ENCODE measurements at regions not wholly inside any gene's neighbourhood (a gene's known extent, or its start where the extent isn't known, plus 50 kb on each side); places are given as distances from the start of the nearest gene placed in this dataset.
A peak's percentile ranks its signal among the peaks of the same experiment; 100 is the strongest.
"Not testable (repeated sequence)": the region's sequence is repeated elsewhere in the genome, so short reads cannot be mapped to it uniquely, and the experiment has no call there.

DNA sequence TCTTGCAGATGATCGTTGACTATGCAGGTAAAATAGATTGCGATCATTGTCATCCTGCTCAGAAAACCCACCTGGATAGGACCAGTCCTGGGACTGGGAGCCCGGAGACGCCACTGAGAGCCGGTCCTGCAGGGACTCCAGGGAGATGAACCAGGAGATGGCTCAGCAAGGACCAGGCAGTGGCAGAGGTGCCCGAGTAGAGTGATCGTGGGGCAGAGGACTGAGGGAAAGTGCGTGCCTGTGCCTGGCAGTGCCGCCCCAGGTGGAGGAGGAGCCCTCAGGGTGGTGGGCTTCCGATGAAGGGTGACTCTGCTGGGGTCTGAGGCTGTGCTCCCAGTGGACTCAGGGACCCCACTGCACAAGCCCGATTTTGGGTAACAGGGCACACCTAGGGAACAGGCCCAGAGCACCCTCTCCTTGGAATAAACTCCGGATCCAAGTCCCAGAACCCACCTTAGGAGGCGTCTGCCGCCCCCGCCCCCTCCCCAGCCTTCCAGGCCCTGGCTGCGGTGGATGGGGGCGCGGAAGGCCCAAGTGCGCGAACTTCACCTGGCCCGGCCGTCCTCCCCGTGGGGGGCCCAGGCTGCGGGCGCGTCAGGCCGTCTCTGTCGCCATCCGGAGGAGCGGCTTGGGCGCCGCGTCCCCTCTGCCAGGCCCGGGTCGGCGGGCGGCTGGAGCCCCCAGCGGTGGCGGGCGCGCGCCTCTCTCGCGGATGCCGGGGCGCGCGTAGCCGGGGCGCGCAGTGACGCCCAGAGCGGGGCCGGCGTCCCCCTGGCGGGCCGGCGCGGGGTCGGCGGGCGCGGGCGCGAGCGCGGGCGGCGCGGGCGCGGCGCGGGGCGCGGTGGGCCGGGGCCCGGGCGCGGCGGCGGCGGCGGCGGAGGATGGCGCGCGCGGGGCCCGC is 1338.8 kb downstream of the BRD1 start:
- DNase-seq, result peak in 5 of 10 donors; percentile 29 to 85 (median 82)
- intact Hi-C loops (cut with DNase I), result no loop called here

DNA sequence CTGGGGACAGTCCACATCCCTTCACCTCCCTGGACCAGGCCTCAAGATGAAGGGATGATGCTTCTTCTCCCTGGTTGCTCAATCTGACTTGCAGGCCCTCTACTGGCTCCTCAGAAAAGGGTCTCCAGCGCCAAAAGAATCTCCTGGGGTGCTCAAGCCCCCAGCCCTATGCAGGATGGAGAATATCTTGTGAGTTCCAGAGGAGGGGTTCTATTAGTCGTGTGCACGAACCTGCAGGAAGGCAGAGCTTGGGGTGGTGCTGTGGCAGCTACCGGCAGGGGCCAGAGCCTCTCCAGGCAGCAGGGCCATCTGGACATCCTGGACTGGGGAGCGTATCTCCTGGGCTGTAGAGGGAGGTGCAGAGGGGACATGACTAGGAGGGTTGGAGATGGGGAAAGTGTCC is 1339.5 kb downstream of the BRD1 start:
- intact Hi-C loops (cut with DNase I), result no loop called here
- DNase-seq, result peak in 4 of 10 donors; percentile 22 to 78 (median 66)

DNA sequence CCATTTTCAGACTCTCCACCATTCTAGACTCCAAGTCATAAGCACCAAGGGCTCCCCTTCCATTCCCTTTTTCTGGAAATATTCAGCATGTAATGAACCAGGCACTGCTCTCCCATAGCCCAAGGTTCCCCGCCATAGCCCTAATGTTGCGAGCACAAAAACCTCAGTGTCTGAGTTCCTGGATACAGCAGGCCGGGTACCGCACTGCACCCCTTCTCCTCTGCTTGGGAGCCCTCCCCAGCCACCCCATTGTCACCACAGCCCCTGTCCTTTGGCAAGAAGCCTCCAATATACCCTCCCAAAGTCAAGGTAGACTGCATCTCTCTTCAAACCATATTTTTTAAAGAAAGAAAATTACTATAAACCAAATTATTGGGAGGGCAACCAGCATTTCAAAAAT is 1341.1 kb downstream of the BRD1 start:
- peak in 2 of 10 donors; percentile 6 to 44 for DNase-seq
- intact Hi-C loops (cut with DNase I), result no loop called here

DNA sequence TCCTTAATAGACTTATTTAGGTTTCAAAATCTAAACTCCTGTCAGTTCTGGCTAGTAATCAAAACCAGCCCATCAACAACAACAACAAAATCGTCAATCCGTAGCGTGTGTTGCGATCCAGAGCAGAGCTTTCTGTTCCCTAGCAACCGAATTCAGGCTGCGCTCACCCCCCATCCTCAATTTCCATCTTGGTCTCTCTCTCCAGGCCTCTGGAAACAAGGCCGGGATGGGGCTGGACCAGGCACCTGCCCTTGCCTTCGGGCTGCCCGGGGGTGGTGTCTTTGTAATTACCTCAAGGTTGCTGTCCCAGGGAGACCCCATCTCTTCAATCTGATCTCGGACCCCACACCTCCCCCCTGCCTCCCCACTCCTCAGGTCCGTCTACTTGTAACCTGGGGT is 1341.5 kb downstream of the BRD1 start:
- DNase-seq, result peak in 3 of 10 donors; percentile 20 to 67 (median 52)
- intact Hi-C loops (cut with DNase I), result no loop called here

DNA sequence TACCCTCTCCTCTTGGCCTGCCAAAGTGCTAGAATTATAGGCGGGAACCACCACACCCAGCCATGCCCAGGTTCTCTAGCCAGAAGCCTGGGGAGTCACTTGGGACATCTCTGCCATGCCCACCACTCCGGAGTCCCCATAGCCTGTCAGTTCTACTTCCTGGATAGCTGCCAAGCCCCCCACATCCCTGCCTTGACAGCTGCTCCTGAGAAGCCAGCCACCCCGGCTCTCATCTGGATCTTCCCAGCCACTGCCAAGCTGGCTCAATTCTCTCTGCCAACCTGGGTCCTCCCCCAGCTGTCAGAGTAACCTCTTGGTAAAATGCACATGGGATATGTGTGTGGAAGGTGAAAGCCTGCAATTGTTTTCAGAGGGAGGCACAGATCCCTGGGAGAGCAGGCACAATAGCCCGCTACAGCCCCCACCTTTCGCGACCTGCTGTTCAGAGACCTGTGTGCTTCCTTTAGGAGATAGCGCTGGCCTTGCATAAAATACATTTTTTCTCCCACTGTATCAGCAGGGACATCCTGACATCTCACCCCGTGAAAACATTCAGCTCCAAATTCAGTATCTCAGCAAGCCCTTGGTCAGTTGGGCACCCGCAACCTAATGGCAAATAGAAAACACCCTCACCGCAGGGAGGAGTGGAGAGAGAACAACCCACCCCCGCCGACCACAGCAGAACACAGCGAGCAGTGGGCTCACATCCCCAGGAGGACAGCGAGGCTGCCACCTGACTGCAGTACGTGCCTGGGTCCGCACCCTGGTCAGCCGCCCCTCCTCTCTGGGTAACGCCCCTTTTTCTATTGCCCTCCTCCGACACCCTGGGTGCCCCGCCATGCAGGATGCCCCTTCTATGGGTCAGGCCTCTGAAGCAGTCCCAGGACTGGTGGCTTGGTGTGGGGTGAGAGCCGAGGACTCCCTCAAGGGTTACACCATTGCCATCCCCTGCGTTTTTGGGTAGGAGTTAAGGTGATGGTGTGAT is 1342.2 kb downstream of the BRD1 start:
- intact Hi-C loops (cut with DNase I), result no loop called here
- DNase-seq, result peak in 4 of 10 donors; percentile 28 to 66 (median 56)

DNA sequence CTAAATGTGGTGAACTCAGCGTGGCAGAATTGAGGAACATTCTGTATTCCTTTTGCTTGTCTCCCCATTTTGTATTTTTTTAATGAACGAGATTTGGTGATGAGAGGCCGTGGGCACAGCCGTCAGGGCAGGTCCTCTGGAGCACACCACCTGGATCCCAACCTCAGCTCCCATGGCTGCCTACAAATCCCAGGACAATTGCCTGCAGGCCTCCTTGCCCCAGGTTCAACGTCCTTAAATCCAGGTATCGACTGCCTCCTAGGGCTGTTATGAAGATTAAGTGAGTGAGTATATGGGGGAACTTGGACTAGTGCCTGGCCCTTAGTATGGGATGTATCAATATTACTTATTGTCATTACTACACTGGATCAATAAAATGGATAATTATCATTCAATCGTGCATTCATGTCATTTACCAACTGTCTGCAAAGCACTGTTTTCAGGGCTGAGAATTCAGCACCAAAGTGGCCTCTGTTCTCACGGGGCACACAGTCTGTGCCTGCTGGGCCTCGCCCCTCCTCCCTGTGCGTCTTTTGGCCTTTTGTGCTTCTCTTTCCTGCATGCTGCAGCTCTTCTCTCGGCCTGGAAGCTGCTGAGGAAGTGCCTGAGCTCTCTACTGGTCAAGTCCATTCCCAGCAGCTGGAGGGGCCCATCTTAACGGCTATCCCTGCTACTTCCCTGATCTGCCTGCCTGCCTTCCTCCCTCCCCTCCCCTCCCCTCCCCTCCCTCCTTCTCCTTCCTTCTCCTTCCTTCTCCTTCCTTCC is 1343.7 kb downstream of the BRD1 start:
- intact Hi-C loops (cut with DNase I), result no loop called here
- peak in 2 of 10 donors; percentile 29 to 69 for DNase-seq

DNA sequence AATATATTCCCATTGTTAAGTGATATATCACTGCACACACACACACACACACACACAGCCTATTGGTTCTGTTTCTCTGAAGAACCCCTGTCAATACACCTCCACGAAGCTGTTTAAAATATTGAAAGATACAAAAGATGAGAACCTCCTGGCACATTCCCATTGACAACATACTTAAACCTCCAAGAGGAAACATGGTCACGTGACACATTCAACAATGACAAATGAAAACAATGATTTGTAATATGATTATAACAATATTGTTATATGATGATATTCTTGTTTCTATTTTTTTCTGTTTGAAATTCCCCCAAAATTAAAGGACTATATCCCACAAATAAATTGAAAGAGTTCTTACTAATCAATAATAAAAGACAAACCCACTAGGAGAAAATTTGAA is 1344.9 kb downstream of the BRD1 start:
- DNase-seq, result no peak
- intact Hi-C loops (cut with DNase I), result no loop called here

DNA sequence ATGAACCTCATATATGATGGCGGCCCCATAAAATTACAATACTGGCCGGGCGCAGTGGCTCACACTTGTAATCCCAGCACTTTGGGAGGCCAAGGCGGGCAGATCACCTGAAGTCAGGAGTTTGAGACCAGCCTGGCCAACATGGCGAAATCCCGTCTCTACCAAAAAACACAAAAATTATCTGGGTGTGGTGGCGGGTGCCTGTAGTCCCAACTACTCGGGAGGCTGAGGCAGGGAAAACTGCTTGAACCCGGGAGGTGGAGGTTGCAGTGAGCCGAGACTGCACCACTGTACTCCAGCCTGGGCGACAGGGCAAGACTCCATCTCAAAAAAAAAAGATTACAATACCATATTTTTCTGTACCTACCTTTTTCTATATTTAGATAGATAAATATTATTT is 1345.5 kb downstream of the BRD1 start:
- intact Hi-C loops (cut with DNase I), result not testable (repeated sequence)
- peak in 2 of 10 donors; percentile 21 to 65 for DNase-seq

DNA sequence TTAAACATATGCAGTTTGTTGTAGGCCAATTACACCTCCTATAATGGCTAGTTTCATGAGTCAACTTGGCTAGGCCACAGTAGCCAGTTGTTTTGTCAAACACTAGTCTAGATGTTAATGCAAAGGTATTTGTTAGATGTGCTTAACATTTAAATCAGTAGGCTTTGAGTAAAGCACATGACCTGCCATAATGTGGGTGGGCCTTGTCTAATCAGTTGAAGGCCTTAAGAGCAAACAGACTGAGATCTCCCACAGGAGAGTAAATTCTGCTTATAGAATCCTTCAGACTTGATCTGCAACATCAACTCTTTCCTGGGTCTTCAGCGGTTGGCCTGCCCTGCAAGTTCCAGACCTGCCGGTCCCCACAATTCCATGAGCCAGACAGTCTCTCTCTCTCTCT is 1345.9 kb downstream of the BRD1 start:
- intact Hi-C loops (cut with DNase I), result no loop called here
- DNase-seq, result no peak

DNA sequence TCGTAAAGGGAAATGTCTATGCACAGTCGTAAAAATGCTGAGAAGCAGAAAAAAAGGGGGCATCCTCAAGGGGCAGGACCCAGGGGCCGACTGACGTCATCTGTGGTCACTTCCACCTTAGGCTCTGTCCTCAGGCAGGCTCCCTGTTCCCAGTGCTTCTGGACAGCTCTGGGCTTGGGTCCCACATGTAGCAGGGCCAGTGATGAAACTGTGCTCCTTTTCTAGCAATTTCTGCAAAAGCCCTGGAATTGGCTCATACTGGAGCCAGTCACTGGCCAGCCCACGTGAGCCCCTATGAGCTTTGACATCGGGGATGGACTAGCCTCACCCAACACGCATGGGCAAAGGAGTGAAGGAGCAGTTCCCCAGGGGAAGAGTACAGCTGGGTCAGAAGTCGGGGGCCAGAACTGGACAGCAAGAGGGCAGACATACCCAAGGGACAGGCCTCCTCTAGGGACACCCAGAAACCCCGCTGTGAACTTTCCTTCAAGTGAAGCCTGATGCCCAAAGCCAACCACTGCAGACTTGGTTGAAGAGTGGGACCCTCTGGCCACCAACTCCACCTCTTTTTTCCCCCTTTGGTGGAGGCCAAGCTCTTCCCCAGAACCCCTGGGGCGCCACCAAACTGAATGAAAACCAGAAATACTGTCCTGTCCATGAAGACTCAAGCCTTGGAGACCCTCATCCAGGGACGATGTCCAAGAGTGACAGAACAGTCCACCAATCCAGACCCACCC is 1349.0 kb downstream of the BRD1 start:
- intact Hi-C loops (cut with DNase I), result no loop called here
- DNase-seq, result peak in 2 of 10 donors; percentile 23 to 62

DNA sequence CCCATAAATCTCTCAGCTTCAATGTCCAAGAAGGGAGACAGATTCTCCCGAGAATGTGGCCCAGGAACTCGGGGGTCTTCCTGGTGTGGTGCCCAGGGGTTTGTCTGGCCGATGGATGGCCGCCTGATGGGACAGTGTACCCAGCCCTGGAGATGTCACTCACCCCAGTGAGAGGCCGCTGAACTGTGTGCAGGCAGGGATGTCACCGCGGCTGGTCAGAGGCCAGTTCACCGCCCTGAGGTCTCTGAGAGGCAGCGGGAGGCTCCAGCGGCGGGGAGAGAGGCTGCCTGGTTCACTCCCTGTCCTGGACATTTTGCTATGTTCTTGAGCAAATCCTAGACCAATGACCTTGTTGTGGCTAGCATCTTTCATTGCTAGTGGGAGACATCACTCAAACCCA is 1349.5 kb downstream of the BRD1 start:
- intact Hi-C loops (cut with DNase I), result no loop called here
- DNase-seq, result peak in 2 of 10 donors; percentile 22 to 74

DNA sequence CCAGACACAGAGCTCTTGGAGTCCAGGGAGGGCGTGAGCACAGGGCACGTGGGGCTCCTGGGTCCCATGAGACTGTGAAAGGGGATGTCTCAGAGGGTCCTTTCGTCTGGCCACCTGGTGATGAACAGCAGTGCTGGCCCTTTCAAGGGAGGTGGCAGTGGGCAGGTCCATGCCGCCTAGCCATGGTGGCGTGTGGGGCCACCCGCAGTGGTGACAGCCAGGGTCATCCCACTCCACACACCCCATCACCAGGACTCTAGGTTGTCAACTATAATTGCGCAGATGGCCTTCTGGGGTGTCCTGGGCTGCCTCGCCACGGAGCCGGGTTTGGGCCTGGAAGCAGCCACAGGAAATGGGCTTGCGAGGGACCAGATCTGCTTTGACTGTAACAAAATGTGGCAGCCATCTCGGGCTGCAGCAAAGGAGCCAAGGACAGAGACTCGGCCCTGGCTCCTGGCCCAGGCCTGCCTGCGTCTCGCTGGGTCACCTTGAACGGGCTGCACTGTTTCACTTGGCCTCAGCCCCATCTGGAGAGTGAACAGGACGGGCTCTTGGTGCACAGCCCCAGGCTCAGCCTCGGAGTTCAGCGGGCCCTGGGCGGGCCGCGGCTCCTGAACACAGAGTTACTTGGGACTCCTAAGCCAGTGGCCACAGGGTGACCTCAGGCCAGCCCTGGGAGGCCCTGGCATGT is 1350.5 kb downstream of the BRD1 start:
- DNase-seq, result peak in 6 of 10 donors; percentile 42 to 90 (median 68)
- intact Hi-C loops (cut with DNase I), result no loop called here

DNA sequence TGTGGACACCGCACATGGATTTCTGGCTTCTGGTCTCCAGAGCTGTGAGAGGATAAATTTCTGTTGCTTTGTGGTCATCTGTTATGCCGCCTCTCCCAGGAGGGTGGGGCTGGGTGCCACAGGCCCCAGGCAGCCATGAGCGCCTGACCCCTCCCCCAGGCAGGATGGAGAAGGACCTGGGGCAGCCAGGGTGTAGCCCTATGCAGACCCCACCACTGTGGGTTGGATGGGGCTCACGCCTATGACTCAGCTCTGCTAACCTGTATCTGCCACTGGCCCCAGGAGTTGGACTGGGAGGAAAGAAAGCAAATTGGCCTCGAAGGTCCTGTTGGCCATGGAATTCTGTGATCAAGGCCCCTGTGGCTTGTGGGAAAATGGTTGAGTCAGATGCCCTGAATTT is 1351.1 kb downstream of the BRD1 start:
- intact Hi-C loops (cut with DNase I), result no loop called here
- peak in 3 of 10 donors; percentile 8 to 36 (median 32) for DNase-seq

DNA sequence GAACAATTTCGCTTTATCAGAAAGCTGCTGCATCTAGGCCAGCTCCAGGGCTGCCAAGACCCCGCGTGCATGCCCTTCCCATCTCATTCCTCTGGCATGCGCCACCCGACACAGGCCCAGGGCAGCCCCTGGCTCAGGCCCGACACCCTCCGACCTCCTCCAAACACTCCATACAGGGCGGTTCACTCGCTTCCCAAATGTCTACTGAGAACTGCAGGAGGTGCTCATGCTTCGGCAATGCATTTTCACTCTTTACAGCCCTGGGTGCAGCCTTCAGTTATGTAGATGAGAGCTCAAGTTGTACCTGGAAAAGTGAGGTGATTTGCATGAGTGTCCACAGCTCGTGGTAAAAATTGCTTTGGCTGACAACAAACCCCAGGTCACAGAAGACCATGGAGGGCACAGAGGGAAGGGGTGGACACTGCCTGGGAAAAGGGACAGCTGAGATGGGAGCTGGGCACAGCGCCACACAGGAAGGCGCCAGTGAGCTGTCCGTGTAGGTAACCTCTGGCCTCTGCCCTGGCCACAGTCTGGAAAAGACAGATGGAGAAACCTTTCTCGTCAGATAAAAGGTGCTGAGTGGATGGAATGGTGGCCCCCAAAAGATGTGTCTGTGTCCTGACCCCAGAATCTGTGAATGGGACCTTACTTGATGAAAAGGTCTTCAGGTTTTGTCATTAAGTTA is 1351.9 kb downstream of the BRD1 start:
- intact Hi-C loops (cut with DNase I), result no loop called here
- DNase-seq, result peak in 3 of 10 donors; percentile 26 to 71 (median 68)

DNA sequence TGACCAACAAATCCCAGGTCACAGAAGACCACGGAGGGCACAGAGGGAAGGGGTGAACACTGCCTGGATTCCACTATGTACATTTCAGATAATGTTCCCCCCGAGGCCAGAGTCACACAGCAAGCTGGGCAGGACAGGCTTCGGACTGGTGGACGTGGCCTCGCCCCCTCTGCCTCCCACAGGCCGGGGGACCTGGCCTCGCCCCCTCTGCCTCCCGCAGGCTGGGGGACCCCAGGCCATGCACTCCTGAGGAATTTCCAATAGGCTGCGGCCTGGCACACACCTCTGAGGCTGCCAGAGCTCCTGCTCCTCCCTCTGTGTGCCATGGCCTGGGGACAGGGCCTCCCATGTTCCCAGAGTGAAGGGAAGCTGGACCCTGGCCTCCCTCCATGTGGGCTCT is 1352.8 kb downstream of the BRD1 start:
- peak in 1 of 10 donors; percentile 55 for DNase-seq
- intact Hi-C loops (cut with DNase I), result no loop called here

DNA sequence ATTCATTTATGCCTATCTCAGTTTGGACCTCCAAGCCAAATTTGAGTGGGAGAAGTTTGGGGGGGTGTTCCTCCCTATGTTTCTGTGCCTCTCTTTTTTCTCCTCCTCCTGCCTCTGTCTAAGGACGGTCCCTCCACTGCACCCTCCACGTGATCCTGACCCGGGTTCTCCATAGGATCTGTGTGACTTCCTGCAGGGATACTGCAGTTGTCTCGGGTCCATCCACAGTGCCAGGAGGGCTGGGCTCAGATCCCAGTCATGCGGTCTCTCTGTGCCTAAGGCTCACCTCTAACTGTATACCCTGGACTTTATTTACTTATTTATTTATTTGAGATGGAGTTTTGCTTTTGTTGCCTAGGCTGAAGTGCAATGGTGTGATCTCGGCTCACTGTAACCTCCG is 1354.5 kb downstream of the BRD1 start:
- DNase-seq, result peak in 1 of 10 donors; percentile 6
- intact Hi-C loops (cut with DNase I), result no loop called here

DNA sequence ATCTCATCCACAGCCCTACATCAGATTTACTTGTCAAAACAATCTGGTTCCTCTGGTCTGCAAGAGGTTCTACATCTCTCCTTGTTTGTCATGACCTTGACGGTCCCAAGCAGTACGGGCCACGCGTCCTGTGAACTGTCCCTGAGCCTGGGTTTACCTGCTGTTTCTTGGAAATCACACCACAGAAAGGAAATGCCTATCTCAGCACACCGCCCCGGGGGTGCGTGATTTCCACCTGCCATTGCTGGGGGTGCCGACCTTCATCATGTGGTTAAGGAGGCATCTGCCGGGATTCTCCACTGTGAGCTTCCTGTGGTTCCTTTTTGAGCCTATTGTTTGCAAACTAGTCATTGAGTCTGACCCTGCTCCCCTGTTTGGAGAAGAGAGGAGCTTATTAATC is 1363.4 kb downstream of the BRD1 start:
- intact Hi-C loops (cut with DNase I), result no loop called here
- DNase-seq, result peak in 2 of 10 donors; percentile 16 to 24

Measured in posterior cingulate gyrus (tissue), 11 donors.